CD4-positive, alpha-beta T cell treated with Interleukin-10 for 1 hour (primary cell): ENCODE measurements at regions not wholly inside any gene's neighbourhood (a gene's known extent, or its start where the extent isn't known, plus 50 kb on each side); places are given as distances from the start of the nearest gene placed in this dataset.

Source experiments
- DNase-seq: peaks from one replicate; pipeline ENCODE4 v3.0.0-alpha.2; 2020

GRCh38 chr2:18123211-18123570 lies 244.7 kb downstream of the KCNS3 start:
- no peak for DNase-seq

- DNase-seq, result no peak
Observed at GRCh38 chr2:18122544-18123210, 244.2 kb downstream of the KCNS3 start.

GRCh38 chr2:18119883-18120282 lies 241.4 kb downstream of the KCNS3 start:
- no peak for DNase-seq

- no peak for DNase-seq
Observed at GRCh38 chr2:18118703-18119102, 240.2 kb downstream of the KCNS3 start.

GRCh38 chr2:18117592-18117991 lies 239.1 kb downstream of the KCNS3 start:
- no peak for DNase-seq

GRCh38 chr2:18110222-18110621 lies 231.8 kb downstream of the KCNS3 start:
- no peak for DNase-seq

GRCh38 chr2:18106841-18107240 lies 228.4 kb downstream of the KCNS3 start:
- no peak for DNase-seq

GRCh38 chr2:18105929-18106328 lies 227.5 kb downstream of the KCNS3 start:
- no peak for DNase-seq

- no peak for DNase-seq
Observed at GRCh38 chr2:18104595-18105224, 226.2 kb downstream of the KCNS3 start.

- no peak for DNase-seq
Observed at GRCh38 chr2:18096836-18097405, 218.5 kb downstream of the KCNS3 start.

- DNase-seq, result no peak
Observed at GRCh38 chr2:18094277-18094676, 215.8 kb downstream of the KCNS3 start.

GRCh38 chr2:18093196-18093595 lies 214.7 kb downstream of the KCNS3 start:
- DNase-seq, result no peak

GRCh38 chr2:18092760-18093159 lies 214.3 kb downstream of the KCNS3 start:
- no peak for DNase-seq

- no peak for DNase-seq
Observed at GRCh38 chr2:18085593-18085992, 207.1 kb downstream of the KCNS3 start.

- DNase-seq, result no peak
Observed at GRCh38 chr2:18084376-18084775, 205.9 kb downstream of the KCNS3 start.

- DNase-seq, result no peak
Observed at GRCh38 chr2:18083806-18084205, 205.3 kb downstream of the KCNS3 start.

GRCh38 chr2:18078216-18078615 lies 199.7 kb downstream of the KCNS3 start:
- no peak for DNase-seq

- DNase-seq, result no peak
Observed at GRCh38 chr2:18077704-18078103, 199.2 kb downstream of the KCNS3 start.

GRCh38 chr2:18077231-18077630 lies 198.8 kb downstream of the KCNS3 start:
- DNase-seq, result no peak

- DNase-seq, result no peak
Observed at GRCh38 chr2:18074476-18074875, 196.0 kb downstream of the KCNS3 start.

GRCh38 chr2:18073601-18074000 lies 195.1 kb downstream of the KCNS3 start:
- no peak for DNase-seq

- DNase-seq, result no peak
Observed at GRCh38 chr2:18067588-18068384, 189.3 kb downstream of the KCNS3 start.

- DNase-seq, result no peak
Observed at GRCh38 chr2:18066894-18067293, 188.4 kb downstream of the KCNS3 start.

GRCh38 chr2:18066066-18066465 lies 187.6 kb downstream of the KCNS3 start:
- no peak for DNase-seq
